ENCODE measurements at regions not wholly inside any gene's neighbourhood (a gene's known extent, or its start where the extent isn't known, plus 50 kb on each side); places are given as distances from the start of the nearest gene placed in this dataset.

- Mint-ChIP-seq H3K4me1 (ENCODE audit: low read depth) (no peaks in the 10 kb centered on the region), H3K27me3 (ENCODE audit: low read depth) (peaks cover 34% of the 10 kb centered on the region), H3K4me3 (ENCODE audit: unreplicated experiment) (no peak overlapping the region), H3K27ac (ENCODE audit: unreplicated experiment) (no peak overlapping the region), H3K36me3 (ENCODE audit: low read depth) (no peaks in the 10 kb centered on the region), H3K9me3 (ENCODE audit: low read depth) (no peaks in the 10 kb centered on the region)
- TF ChIP-seq CTCF (IDR thresholded peaks at IDR 0.05): no peak
- no peak for DNase-seq (ENCODE audit: low spot score)
These were observed 135.5 kb upstream of the SORCS3 start for GRCh38 chr10:104505521-104506042.

GRCh38 chr10:104509981-104510380 is 131.1 kb upstream of the SORCS3 start:
- Mint-ChIP-seq H3K27ac (ENCODE audit: unreplicated experiment) (no peak overlapping the region), H3K4me3 (ENCODE audit: unreplicated experiment) (no peak overlapping the region), H3K36me3 (ENCODE audit: low read depth) (no peaks in the 10 kb centered on the region), H3K4me1 (ENCODE audit: low read depth) (no peaks in the 10 kb centered on the region), H3K27me3 (ENCODE audit: low read depth) (peaks cover 28% of the 10 kb centered on the region), H3K9me3 (ENCODE audit: low read depth) (no peaks in the 10 kb centered on the region)
- no peak for DNase-seq (ENCODE audit: low spot score)
- no peak for TF ChIP-seq CTCF (IDR thresholded peaks at IDR 0.05)

- H3K27me3 Mint-ChIP-seq (ENCODE audit: low read depth): peaks cover 28% of the 10 kb centered on the region
- no peaks in the 10 kb centered on the region for H3K36me3 Mint-ChIP-seq (ENCODE audit: low read depth)
- no peaks in the 10 kb centered on the region for H3K4me1 Mint-ChIP-seq (ENCODE audit: low read depth)
- no peak overlapping the region for H3K4me3 Mint-ChIP-seq (ENCODE audit: unreplicated experiment)
- no peak for TF ChIP-seq CTCF (IDR thresholded peaks at IDR 0.05)
- H3K27ac Mint-ChIP-seq (ENCODE audit: unreplicated experiment): no peak overlapping the region
- H3K9me3 Mint-ChIP-seq (ENCODE audit: low read depth): no peaks in the 10 kb centered on the region
- no peak for DNase-seq (ENCODE audit: low spot score)
These were observed 130.4 kb upstream of the SORCS3 start for GRCh38 chr10:104510644-104511043.

- Mint-ChIP-seq H3K36me3 (ENCODE audit: low read depth) (no peaks in the 10 kb centered on the region), H3K4me1 (ENCODE audit: low read depth) (no peaks in the 10 kb centered on the region), H3K4me3 (ENCODE audit: unreplicated experiment) (no peak overlapping the region), H3K27ac (ENCODE audit: unreplicated experiment) (no peak overlapping the region), H3K27me3 (ENCODE audit: low read depth) (peaks cover 16% of the 10 kb centered on the region), H3K9me3 (ENCODE audit: low read depth) (no peaks in the 10 kb centered on the region)
- DNase-seq (ENCODE audit: low spot score): no peak
- no peak for TF ChIP-seq CTCF (IDR thresholded peaks at IDR 0.05)
These were observed 128.3 kb upstream of the SORCS3 start for GRCh38 chr10:104512800-104513199.

- H3K27me3 Mint-ChIP-seq (ENCODE audit: low read depth): peaks cover 8% of the 10 kb centered on the region
- no peaks in the 10 kb centered on the region for H3K9me3 Mint-ChIP-seq (ENCODE audit: low read depth)
- DNase-seq (ENCODE audit: low spot score): no peak
- no peaks in the 10 kb centered on the region for H3K36me3 Mint-ChIP-seq (ENCODE audit: low read depth)
- H3K4me3 Mint-ChIP-seq (ENCODE audit: unreplicated experiment): no peak overlapping the region
- no peaks in the 10 kb centered on the region for H3K4me1 Mint-ChIP-seq (ENCODE audit: low read depth)
- TF ChIP-seq CTCF (IDR thresholded peaks at IDR 0.05): no peak
- H3K27ac Mint-ChIP-seq (ENCODE audit: unreplicated experiment): no peak overlapping the region
These were observed 125.4 kb upstream of the SORCS3 start for GRCh38 chr10:104515678-104516199.

Data from chondrocyte (in vitro differentiated cells).